Fibroblast of skin of scalp (primary cell): ENCODE measurements at regions not wholly inside any gene's neighbourhood (a gene's known extent, or its start where the extent isn't known, plus 50 kb on each side); places are given as distances from the start of the nearest gene placed in this dataset.
A peak's percentile ranks its signal among the peaks of the same experiment; 100 is the strongest.

Experiments
- DNase-seq: peaks from one replicate; pipeline ENCODE4 v3.0.0-alpha.2; 2013

GRCh38 chr15:47349179-47349578 lies 368.1 kb upstream of the SEMA6D start:
- no peak for DNase-seq

- no peak for DNase-seq
Measured at GRCh38 chr15:47351501-47351900, 365.8 kb upstream of the SEMA6D start.

DNA sequence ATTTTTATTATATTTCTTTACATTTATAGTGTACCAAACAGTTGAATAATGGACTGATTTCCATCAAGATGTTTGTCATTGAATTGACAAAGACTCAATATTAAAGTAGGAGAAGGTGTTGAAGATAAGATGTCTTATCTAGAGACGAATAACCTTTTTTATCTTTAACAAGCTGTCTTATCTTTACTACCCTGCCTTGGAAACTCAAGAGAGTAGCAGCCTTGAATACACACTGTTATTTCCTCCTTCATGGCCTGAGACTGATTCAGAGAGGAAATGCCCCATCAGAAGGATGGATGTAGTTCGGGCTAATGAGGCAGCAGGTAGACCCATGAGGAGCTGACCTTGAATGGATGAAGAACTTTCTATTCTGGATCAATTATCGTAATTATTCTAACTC lies 365.1 kb upstream of the SEMA6D start:
- DNase-seq: no peak

DNA sequence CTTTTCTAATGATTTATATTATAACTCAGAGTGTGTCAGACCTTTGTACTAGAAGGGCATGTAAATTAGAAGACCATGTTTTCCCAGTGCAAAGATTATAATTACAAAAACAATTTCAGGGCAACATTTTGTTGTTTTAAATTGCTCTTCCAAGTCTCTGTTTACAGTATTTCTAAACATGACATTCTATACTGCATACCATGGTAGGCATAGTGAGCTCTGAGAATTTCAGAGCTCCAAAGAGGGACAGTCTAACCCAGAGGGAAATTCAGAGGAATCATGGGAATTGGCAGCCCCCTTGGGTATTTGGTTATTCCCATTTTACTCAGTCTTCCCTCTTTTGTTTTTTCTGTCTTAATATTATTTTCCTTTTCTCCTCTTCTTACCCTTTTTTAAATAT lies 361.5 kb upstream of the SEMA6D start:
- DNase-seq: no peak

DNA sequence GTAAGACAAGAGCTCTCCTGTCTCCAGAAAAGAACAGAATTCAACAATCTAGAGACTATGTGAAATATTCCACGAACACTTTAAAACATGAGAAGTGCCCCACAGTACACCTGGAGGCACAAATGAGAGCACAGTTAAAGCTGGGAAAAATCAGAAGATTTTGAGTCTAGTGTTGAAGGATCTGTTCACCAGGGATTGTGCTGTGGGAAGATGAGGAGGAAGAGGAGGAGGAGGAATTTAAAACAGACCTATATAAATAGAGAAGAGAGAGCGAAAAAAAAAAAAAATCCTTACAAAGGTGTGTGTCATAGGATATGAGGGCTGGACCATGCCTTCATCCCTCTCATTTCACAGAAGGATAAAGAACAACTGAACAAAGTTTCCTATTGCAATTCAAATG lies 361.0 kb upstream of the SEMA6D start:
- DNase-seq: no peak

DNA sequence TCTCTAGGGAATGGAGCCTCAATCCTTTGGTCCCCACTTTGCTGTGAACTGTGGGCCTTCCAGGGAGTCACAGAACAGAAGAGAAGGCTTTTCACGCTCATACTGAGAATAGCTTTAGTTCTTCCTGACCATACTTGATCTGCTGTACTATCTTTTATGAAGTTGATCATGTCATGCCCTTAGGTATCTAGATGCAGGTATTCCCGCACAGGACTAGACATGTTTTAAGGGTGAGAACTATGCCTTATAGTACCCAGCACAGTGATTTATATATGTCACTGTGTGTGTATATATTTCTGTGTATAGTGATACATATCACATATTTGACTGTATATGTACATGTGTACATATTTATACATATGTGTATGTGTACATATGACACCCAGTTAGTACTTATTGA lies 358.4 kb upstream of the SEMA6D start:
- no peak for DNase-seq

- peak; percentile 6 for DNase-seq
Measured at GRCh38 chr15:47360305-47360704, 357.0 kb upstream of the SEMA6D start.

GRCh38 chr15:47362118-47362905 lies 355.0 kb upstream of the SEMA6D start:
- no peak for DNase-seq

DNA sequence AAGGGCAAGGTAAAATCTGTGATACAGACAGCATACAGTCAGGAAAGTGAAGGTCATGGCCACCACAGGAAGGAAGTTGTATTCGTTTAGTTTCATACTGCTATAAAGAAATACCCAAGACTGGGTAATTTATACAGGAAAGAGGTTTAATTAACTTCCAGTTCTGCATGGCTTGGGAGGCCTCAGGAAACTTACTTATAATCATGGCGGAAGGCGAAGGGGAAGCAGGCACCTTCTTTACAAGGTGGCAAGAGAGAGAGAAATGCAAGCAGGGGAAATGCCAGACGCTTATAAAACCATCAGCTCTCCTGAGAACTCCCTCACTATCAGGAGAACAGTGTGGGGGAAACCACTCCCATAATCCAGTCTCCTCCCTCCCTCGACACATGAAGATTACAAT lies 353.7 kb upstream of the SEMA6D start:
- no peak for DNase-seq

GRCh38 chr15:47364230-47365141 lies 352.8 kb upstream of the SEMA6D start:
- DNase-seq: no peak

DNA sequence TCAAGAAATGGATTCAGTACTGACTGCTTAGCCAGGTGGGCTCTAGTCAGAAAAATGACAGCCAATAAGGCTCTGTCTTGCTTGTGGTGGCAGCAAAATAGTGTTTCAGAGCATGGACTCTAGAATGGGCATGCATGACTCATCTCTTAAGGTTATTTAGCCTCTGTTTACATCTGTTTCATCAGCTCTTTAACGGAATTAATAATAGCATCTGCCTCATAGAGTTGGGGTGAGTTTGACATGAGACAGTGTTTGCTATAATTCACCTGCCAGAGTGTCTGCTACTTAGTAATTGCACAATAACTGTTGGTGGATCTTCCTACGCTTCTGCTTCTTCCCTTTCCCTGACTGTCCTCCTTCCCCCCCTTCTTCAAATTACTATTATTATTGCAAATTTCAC lies 350.4 kb upstream of the SEMA6D start:
- no peak for DNase-seq

- peak; percentile 56 for DNase-seq
Measured at GRCh38 chr15:47367726-47368390, 349.4 kb upstream of the SEMA6D start.

DNA sequence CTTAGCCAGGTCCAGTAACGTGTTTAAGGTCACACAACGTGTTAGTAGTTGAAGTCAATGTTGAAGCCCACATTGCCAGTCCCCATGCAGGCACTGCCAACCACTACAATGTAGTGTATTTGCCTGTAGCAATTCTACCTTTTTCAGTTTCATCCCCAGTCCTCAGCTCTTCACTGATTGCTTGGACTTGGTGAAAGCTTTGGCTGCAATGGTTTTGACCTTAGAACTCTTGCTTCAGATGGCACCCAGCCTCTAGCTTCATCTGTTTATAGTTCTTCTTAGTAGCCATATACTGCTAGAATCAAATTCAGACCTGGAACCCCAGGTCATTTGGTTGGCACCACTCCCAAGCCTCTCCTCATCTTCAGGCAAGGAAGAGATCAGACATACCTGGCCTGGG lies 345.4 kb upstream of the SEMA6D start:
- DNase-seq: no peak

DNA sequence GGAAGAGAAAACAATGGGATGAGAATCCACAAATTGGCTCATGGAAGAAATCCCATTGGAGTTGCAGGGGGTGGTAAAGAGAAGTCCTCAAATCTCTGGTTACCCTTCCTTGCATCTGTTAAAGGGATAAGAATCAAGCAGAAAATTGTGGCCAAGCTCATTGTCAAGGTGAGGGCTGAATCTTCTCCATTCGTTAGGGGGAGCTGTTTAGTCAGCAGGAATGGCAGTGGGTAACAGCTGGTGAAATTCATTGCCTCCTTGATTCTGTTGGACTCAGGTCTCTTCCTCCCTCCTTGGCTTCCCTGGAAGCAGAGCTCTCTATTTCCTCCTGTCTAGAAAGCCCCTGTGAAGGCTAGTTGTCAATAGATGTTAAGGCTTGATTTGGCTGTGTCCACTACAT lies 343.1 kb upstream of the SEMA6D start:
- DNase-seq: peak; percentile 26

DNA sequence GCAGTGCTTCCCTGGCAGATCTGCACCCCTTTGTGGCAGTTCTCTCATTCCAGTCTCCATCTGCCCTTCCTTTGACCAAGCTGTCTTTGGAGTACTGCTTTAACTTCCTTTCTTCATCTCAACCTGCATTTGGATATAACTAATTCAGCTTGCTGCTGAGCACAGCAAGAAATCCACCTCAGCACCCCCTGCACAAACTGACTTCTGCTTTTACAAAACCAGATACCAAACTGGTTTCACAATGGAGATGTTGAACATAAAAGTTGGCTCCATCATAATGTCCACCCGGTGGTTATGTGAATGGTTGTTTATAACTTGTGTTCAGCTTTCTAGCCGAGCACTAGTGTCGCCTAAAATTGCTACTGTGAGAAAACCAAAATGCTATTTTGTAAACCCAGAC lies 341.1 kb upstream of the SEMA6D start:
- no peak for DNase-seq

GRCh38 chr15:47377465-47377864 lies 339.8 kb upstream of the SEMA6D start:
- DNase-seq: peak; percentile 9

DNA sequence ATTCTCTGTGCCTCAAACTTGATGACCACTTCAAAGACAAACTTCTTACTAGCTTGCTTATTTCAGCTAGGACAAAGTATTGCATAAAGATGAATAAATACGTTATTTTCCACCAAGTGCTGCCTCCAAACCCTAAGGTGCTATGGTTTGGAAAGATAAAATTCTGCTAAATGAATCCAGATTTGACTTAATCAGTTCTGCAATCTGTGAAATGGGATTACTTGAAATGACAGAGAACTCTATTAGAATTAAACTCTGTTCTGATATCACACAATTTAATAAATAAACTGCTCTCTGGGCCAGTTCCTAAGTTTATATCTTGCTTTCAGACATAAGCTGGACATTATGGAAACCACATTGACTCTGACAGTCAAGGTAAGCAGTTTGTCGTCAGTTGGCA lies 338.8 kb upstream of the SEMA6D start:
- no peak for DNase-seq

DNA sequence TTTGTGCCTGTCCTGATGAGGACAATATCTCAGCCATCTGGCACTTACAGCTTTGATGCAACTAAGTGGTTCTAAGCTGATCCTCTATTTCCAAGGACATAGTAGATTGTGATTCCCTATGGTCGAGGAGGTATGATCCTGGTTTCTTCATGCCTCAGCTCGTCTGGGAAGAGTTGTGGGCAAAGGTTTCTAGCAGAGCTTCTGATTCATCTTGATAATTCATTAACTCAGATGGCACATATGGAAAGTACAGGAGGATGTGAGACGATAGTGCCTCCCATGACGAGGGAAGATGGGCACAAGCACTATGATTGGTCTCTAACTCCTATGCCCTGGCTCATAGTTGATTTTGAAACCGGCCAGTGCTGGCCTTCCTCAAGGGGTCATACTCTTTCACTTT lies 334.2 kb upstream of the SEMA6D start:
- DNase-seq: no peak

- peak; percentile 29 for DNase-seq
Measured at GRCh38 chr15:47383801-47384200, 333.5 kb upstream of the SEMA6D start.

DNA sequence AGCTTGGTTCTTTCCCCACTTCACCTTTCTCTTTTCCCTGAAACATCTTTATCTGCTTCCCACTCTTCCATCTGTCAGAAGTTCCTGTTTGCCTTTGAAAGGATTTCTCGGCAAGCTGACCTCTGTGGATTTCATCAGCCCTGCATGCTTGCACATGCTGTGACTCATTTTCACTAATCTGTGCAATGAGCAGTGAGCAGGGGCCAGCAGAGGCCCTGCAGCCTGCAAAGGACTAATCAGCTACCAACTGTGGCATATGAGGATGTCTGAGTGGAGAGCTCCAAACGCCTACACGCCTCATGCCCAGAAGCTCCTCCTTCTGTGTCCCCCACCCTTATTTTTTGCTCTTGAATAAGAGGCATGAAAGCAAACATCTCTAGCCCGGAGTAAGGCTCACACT lies 333.0 kb upstream of the SEMA6D start:
- peak; percentile 94 for DNase-seq

GRCh38 chr15:47384776-47385175 lies 332.5 kb upstream of the SEMA6D start:
- peak; percentile 7 for DNase-seq

GRCh38 chr15:47386459-47386858 lies 330.8 kb upstream of the SEMA6D start:
- DNase-seq: no peak

DNA sequence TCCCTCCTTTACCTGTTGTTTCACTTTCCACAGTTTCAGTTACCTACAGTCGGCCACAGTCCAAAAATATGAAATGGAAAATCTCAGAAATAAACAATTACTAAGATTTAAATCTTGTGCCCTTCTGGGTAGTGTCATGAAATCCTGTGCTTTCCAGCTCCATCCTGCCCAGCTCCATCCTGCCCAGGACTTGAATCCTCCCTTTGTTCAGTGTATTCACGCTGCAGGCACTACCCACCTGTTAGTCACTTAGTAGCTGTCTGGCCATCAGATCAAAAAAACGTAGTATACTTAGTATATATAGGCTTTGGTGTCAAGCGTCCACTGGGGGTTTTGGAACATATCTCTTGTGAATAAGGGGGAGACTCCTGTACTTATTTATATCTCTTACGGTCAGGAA lies 329.0 kb upstream of the SEMA6D start:
- DNase-seq: no peak
